Right lobe of liver (tissue), 6 donors: ENCODE measurements at regions not wholly inside any gene's neighbourhood (a gene's known extent, or its start where the extent isn't known, plus 50 kb on each side); places are given as distances from the start of the nearest gene placed in this dataset.

ENCODE experiments used
- ATAC-seq, 4 donors: fragments of 200-7000 bp; cut with Tn5 transposase; one replicate each; pipeline ENCODE4 v1.9.1; 2020; ENCODE audit warnings: mild to moderate bottlenecking in 4 of 4, moderate library complexity in 4 of 4
- DNase-seq, 3 donors: peaks; one replicate each; pipeline ENCODE4 v3.0.0-alpha.2; 2020
- H3K27ac ChIP-seq, 3 donors: fragments of 200-600 bp; one replicate each; pipeline ENCODE4 v1.8.0; 2022
- H3K27me3 ChIP-seq, 2 donors: fragments of 200-600 bp; one replicate each; pipeline ENCODE4 v1.8.0; 2022
- H3K36me3 ChIP-seq, 4 donors: fragments of 200-600 bp; sonication (generic) in 1 of 4; one replicate each; pipeline versions ENCODE4 v1.5.1 to v1.8.0; 2017 to 2022; ENCODE audit warnings: control low read depth in 1 of 4
- H3K4me1 ChIP-seq, 4 donors: fragments of 200-600 bp; sonication (generic) in 1 of 4; one replicate each; pipeline versions ENCODE4 v1.5.1 to v1.8.0; 2017 to 2022; ENCODE audit warnings: control low read depth in 1 of 4
- H3K4me3 ChIP-seq, 3 donors: fragments of 200-600 bp; one replicate each; pipeline ENCODE4 v1.8.0; 2022
- H3K9me3 ChIP-seq, 4 donors: fragments of 200-600 bp; sonication (generic) in 1 of 4; one replicate each; pipeline versions ENCODE4 v1.5.1 to v1.8.0; 2017 to 2022; ENCODE audit warnings: control low read depth in 1 of 4
- CTCF ChIP-seq, 4 donors: fragments of 200-600 bp in 3 of 4; fragments of 450-650 bp in 1 of 4; IDR thresholded peaks; one replicate each; pipeline versions ENCODE4 v1.5.1 to v1.8.0; 2016 to 2022; ENCODE audit warnings: antibody characterized with exemption in 4 of 4, mild to moderate bottlenecking in 2 of 4
- POLR2A ChIP-seq: fragments of 450-650 bp; IDR thresholded peaks from one replicate; pipeline ENCODE4 v1.6.1; 2017; ENCODE audit warnings: antibody characterized with exemption, mild to moderate bottlenecking
- WGBS: methylation state at CpG from one replicate; pipeline ENCODE4 v1.1.6; 2018; ENCODE audit warnings: low coverage, low lambda C conversion rate; ENCODE audit not compliant: insufficient coverage; ENCODE audit errors: missing lambda C conversion rate; 5-methylcytosine and 5-hydroxymethylcytosine counted together
- intact Hi-C, 2 donors: fragments of 100-400 bp; cut with DNase I; formaldehyde crosslinking; loops; one replicate each; pipeline versions ENCODE4 v1.11.2 to v1.14.1; 2022
- donor health status: DM: no; HTN: yes; CAD: no.
- donor health status: DM: no; HTN: no; CAD: no.
- donor health status: DM: no; HTN: no; CAD: no.
- donor health status: DM: no; HTN: yes; CAD: no.
- donor health status: DM: no; HTN: yes; CAD: no.

- Histone ChIP-seq H3K4me1 (no peaks in the 10 kb centered on the region), H3K9me3 (no peaks in the 10 kb centered on the region), H3K27me3 (no peaks in the 10 kb centered on the region), H3K4me3 (no peak overlapping the region), H3K27ac (no peak overlapping the region), H3K36me3 (no peaks in the 10 kb centered on the region)
- 50% methylated on average over 1 of the region's 1 CpG for WGBS
- DNase-seq (no peak), ATAC-seq (no peak)
- intact Hi-C loops: no loop called here
- TF ChIP-seq POLR2A (no peak), CTCF (IDR thresholded peaks at IDR 0.05) (no peak)
These were observed 210.9 kb upstream of the VSTM2A start for GRCh38 chr7:54331311-54331710.

GRCh38 chr7:54332301-54332700 lies 209.9 kb upstream of the VSTM2A start:
- Histone ChIP-seq H3K4me1 (no peaks in the 10 kb centered on the region), H3K4me3 (no peak overlapping the region), H3K27ac (no peak overlapping the region), H3K27me3 (no peaks in the 10 kb centered on the region), H3K9me3 (no peaks in the 10 kb centered on the region), H3K36me3 (no peaks in the 10 kb centered on the region)
- TF ChIP-seq CTCF (IDR thresholded peaks at IDR 0.05): no peak
- DNase-seq (no peak), ATAC-seq (no peak)
- WGBS: 54% methylated on average over 2 of the region's 2 CpGs
- intact Hi-C loops: no loop called here

GRCh38 chr7:54333952-54334351 lies 208.2 kb upstream of the VSTM2A start:
- Histone ChIP-seq H3K4me1 (no peaks in the 10 kb centered on the region), H3K4me3 (no peak overlapping the region), H3K27me3 (no peaks in the 10 kb centered on the region), H3K9me3 (no peaks in the 10 kb centered on the region), H3K36me3 (no peaks in the 10 kb centered on the region), H3K27ac (no peak overlapping the region)
- DNase-seq (no peak), ATAC-seq (no peak)
- 67% methylated on average over 1 of the region's 1 CpG for WGBS
- intact Hi-C loops: no loop called here
- TF ChIP-seq CTCF (IDR thresholded peaks at IDR 0.05) (no peak), POLR2A (no peak)

- DNase-seq: no peak
- Histone ChIP-seq H3K36me3 (no peaks in the 10 kb centered on the region), H3K9me3 (no peaks in the 10 kb centered on the region), H3K27me3 (no peaks in the 10 kb centered on the region), H3K27ac (no peak overlapping the region), H3K4me1 (no peaks in the 10 kb centered on the region), H3K4me3 (no peak overlapping the region)
- WGBS: 25% methylated on average over 2 of the region's 2 CpGs
- TF ChIP-seq CTCF (IDR thresholded peaks at IDR 0.05): no peak
- TF ChIP-seq POLR2A: no peak
- ATAC-seq: no peak
- intact Hi-C loops: no loop called here
These were observed 205.4 kb upstream of the VSTM2A start for GRCh38 chr7:54336800-54337199.

- H3K27me3 ChIP-seq: no peaks in the 10 kb centered on the region
- no peaks in the 10 kb centered on the region for H3K9me3 ChIP-seq
- WGBS: 49% methylated on average over 2 of the region's 2 CpGs
- H3K4me1 ChIP-seq: no peaks in the 10 kb centered on the region
- no peaks in the 10 kb centered on the region for H3K36me3 ChIP-seq
- ATAC-seq: no peak
- TF ChIP-seq POLR2A: no peak
- TF ChIP-seq CTCF (IDR thresholded peaks at IDR 0.05): no peak
- no peak for DNase-seq
- no peak overlapping the region for H3K4me3 ChIP-seq
- H3K27ac ChIP-seq: no peak overlapping the region
- intact Hi-C loops: no loop called here
These were observed 204.7 kb upstream of the VSTM2A start for GRCh38 chr7:54337466-54337865.
